Gastroesophageal sphincter (tissue), 3 donors: ENCODE measurements at regions not wholly inside any gene's neighbourhood (a gene's known extent, or its start where the extent isn't known, plus 50 kb on each side); places are given as distances from the start of the nearest gene placed in this dataset.

Experiments used
- POLR2A ChIP-seq, 2 donors: fragments of 450-650 bp; IDR thresholded peaks; one replicate each; pipeline ENCODE4 v1.6.1; 2017; ENCODE audit warnings: antibody characterized with exemption in 2 of 2, mild to moderate bottlenecking in 2 of 2, moderate library complexity in 1 of 2
- POLR2AphosphoS5 ChIP-seq: sonication (generic); formaldehyde crosslinking; IDR thresholded peaks from one replicate; pipeline ENCODE4 v1.6.1; 2017; ENCODE audit warnings: antibody characterized with exemption
- TF ChIP-seq, protein P1 (sequence below), 4 experiments: fragments of 200-600 bp in 2 of 4; fragments of 450-650 bp in 2 of 4; sonication (generic) in 1 of 4; IDR thresholded peaks; one replicate each; pipeline ENCODE4 v1.5.1; 2017 to 2019; ENCODE audit warnings: antibody characterized with exemption in 4 of 4, mild to moderate bottlenecking in 2 of 4, moderate library complexity in 2 of 4

DNA sequence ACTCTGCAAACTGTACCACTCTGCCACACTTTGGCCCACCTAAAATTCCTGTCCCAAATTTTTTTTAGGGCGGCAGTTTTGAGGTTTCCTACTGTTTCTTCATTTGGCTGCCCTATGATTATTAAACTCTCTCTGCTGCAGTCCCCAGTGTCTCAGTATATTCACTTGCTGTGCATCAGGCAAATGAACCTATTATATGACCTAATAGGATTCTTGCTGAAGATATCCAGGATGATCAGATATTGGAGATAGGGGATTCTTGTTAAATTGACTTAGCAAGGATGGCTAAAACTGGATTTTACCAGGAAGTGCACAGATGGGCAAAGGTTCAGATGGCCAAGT lies 410.8 kb upstream of the DDI1 start:
- TF ChIP-seq, protein P1, sequence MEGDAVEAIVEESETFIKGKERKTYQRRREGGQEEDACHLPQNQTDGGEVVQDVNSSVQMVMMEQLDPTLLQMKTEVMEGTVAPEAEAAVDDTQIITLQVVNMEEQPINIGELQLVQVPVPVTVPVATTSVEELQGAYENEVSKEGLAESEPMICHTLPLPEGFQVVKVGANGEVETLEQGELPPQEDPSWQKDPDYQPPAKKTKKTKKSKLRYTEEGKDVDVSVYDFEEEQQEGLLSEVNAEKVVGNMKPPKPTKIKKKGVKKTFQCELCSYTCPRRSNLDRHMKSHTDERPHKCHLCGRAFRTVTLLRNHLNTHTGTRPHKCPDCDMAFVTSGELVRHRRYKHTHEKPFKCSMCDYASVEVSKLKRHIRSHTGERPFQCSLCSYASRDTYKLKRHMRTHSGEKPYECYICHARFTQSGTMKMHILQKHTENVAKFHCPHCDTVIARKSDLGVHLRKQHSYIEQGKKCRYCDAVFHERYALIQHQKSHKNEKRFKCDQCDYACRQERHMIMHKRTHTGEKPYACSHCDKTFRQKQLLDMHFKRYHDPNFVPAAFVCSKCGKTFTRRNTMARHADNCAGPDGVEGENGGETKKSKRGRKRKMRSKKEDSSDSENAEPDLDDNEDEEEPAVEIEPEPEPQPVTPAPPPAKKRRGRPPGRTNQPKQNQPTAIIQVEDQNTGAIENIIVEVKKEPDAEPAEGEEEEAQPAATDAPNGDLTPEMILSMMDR (IDR thresholded peaks at IDR 0.05): no peak
- no peak for TF ChIP-seq POLR2AphosphoS5
- no peak for TF ChIP-seq POLR2A (IDR thresholded peaks at IDR 0.05)
